ENCODE measurements at regions not wholly inside any gene's neighbourhood (a gene's known extent, or its start where the extent isn't known, plus 50 kb on each side); places are given as distances from the start of the nearest gene placed in this dataset.

DNA sequence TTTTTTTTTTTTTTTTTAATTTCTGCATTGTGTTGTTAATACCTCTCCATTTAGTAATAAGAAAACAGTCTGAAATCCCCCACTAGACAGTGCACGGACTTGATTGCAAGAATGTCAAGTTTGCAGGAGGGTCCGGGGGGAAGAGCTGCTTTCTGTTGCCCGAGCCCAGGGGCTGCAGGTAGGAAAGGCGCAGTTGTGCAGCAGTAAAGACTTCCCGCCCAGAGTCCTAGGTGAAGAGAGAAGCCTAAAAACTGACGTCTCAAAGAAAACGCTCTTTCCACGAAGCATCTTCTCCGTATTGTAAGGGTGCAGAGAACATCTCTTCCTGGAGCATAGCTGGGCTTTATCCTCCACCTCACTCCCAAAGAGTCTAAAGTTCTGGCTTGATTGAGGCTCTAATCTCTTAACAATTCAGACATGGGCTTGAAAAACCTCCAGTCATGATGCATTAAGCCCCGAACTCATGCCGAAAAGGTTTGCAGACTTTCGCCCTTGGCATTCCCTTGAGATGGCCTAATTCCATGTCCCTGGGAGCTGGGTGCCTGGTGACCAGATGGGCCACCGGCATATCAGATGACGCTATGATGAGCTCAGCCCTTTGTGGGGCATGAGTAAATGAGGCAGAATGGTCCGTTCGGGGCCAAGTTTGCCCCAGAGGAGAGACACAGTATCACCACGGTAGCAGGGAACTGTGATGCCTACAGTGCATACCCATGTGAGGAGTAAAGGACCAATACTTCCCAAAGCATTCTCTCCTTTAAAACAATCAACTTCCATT is 436.2 kb upstream of the ZFHX3 start:
- ATAC-seq = no peak
- in situ Hi-C loops (cut with HindIII; ENCODE audit: extremely low pct_ligation_motif_present, low pct_unique_long_range_greater_than_20kb) (no loop called here), intact Hi-C loops (cut with micrococcal nuclease; ENCODE audit: unreplicated experiment) (no loop called here)
- Histone ChIP-seq H4K20me1 (ENCODE audit: insufficient read depth, low read length) (no peaks in the 10 kb centered on the region), H3K9ac (ENCODE audit: insufficient read depth, low read depth, low read length) (no peak overlapping the region), H3K27ac (ENCODE audit: extremely low read length, insufficient read depth, low read length) (no peak overlapping the region), H2AFZ (ENCODE audit: low read length) (no peak overlapping the region), H3K27me3 (ENCODE audit: control insufficient read depth in 1 of 2, insufficient read depth in 2 of 2, low read length in 2 of 2) (peaks cover 0 to 40% of the 10 kb centered on the region in 2 experiments; a peak in 4 of 5 replicates), H3K9me3 (ENCODE audit: low read length) (no peaks in the 10 kb centered on the region), H3K4me3 (replicated peaks in 1 of 3; ENCODE audit: insufficient read depth in 1 of 3, low read depth in 2 of 3, low read length in 3 of 3) (no peak overlapping the region), H3K79me2 (ENCODE audit: insufficient read depth, low read length) (no peaks in the 10 kb centered on the region), H3K4me2 (ENCODE audit: low read depth, low read length) (no peak overlapping the region), H3K36me3 (replicated peaks in 1 of 2; ENCODE audit: control insufficient read depth in 1 of 2, insufficient read depth in 2 of 2, low read length in 2 of 2) (no peaks in the 10 kb centered on the region), H3K4me1 (ENCODE audit: insufficient read depth, low read length) (no peaks in the 10 kb centered on the region)
- TF ChIP-seq ZNF224 (CRISPR knock-in tag; IDR thresholded peaks at IDR 0.05) (no peak), ZNF607 (CRISPR knock-in tag; IDR thresholded peaks at IDR 0.05; ENCODE audit: borderline replicate concordance) (no peak), PCBP2 (optimal IDR thresholded peaks at IDR 0.05; ENCODE audit: low read depth, low read length, poor library complexity, severe bottlenecking) (no peak)
- CTCF ChIA-PET (ENCODE audit: low intra/inter-chr PET ratio, low total read pairs) = no interaction called here
- no TSS peak for BruUV-seq (replicated peaks)
- WGBS (ENCODE audit: low lambda C conversion rate) = 50% methylated on average over 14 of the region's 17 CpGs
- DNase-seq (ENCODE audit: low spot score) = no peak
- POLR2A ChIA-PET = no interaction called here
- FAIRE-seq = no peak

GRCh38 chr16:73483076-73483791 is 435.3 kb upstream of the ZFHX3 start:
- CTCF ChIA-PET (ENCODE audit: low intra/inter-chr PET ratio, low total read pairs) = no interaction called here
- no peak for ATAC-seq
- intact Hi-C loops (cut with micrococcal nuclease; ENCODE audit: unreplicated experiment) = no loop called here
- H3K9ac ChIP-seq (ENCODE audit: insufficient read depth, low read depth, low read length) = no peak overlapping the region
- DNase-seq (ENCODE audit: low spot score) = no peak
- no peak overlapping the region for H3K4me2 ChIP-seq (ENCODE audit: low read depth, low read length)
- BruUV-seq (replicated peaks) = no TSS peak
- no peak overlapping the region for H3K4me3 ChIP-seq (replicated peaks in 1 of 3; ENCODE audit: insufficient read depth in 1 of 3, low read depth in 2 of 3, low read length in 3 of 3)
- H3K9me3 ChIP-seq (ENCODE audit: low read length) = no peaks in the 10 kb centered on the region
- no peaks in the 10 kb centered on the region for H3K79me2 ChIP-seq (ENCODE audit: insufficient read depth, low read length)
- 42% methylated on average over 30 of the region's 30 CpGs for WGBS (ENCODE audit: low lambda C conversion rate)
- H4K20me1 ChIP-seq (ENCODE audit: insufficient read depth, low read length) = no peaks in the 10 kb centered on the region
- in situ Hi-C loops (cut with HindIII; ENCODE audit: extremely low pct_ligation_motif_present, low pct_unique_long_range_greater_than_20kb) = no loop called here
- no peaks in the 10 kb centered on the region for H3K4me1 ChIP-seq (ENCODE audit: insufficient read depth, low read length)
- FAIRE-seq = no peak
- no peak overlapping the region for H3K27ac ChIP-seq (ENCODE audit: extremely low read length, insufficient read depth, low read length)
- no peaks in the 10 kb centered on the region for H3K36me3 ChIP-seq (replicated peaks in 1 of 2; ENCODE audit: control insufficient read depth in 1 of 2, insufficient read depth in 2 of 2, low read length in 2 of 2)
- POLR2A ChIA-PET = no interaction called here
- no peak overlapping the region for H2AFZ ChIP-seq (ENCODE audit: low read length)
- H3K27me3 ChIP-seq (ENCODE audit: control insufficient read depth in 1 of 2, insufficient read depth in 2 of 2, low read length in 2 of 2) = peaks cover 0 to 40% of the 10 kb centered on the region in 2 experiments; a peak in 4 of 5 replicates
- TF ChIP-seq, protein P1, sequence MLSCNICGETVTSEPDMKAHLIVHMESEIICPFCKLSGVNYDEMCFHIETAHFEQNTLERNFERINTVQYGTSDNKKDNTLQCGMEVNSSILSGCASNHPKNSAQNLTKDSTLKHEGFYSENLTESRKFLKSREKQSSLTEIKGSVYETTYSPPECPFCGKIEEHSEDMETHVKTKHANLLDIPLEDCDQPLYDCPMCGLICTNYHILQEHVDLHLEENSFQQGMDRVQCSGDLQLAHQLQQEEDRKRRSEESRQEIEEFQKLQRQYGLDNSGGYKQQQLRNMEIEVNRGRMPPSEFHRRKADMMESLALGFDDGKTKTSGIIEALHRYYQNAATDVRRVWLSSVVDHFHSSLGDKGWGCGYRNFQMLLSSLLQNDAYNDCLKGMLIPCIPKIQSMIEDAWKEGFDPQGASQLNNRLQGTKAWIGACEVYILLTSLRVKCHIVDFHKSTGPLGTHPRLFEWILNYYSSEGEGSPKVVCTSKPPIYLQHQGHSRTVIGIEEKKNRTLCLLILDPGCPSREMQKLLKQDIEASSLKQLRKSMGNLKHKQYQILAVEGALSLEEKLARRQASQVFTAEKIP (CRISPR knock-in tag; IDR thresholded peaks at IDR 0.05; ENCODE audit: borderline replicate concordance) = no peak
- TF ChIP-seq ZSCAN30 (CRISPR knock-in tag; IDR thresholded peaks at IDR 0.05) (no peak), ZC3H4 (CRISPR knock-in tag; IDR thresholded peaks at IDR 0.05; ENCODE audit: borderline replicate concordance) (no peak), GTF3A (CRISPR knock-in tag; conservative IDR thresholded peaks at IDR 0.05) (no peak), ZMYM4 (CRISPR knock-in tag; IDR thresholded peaks at IDR 0.05) (no peak), SIN3B (IDR thresholded peaks at IDR 0.05; ENCODE audit: low read length) (no peak), ZNF644 (CRISPR knock-in tag; IDR thresholded peaks at IDR 0.05; ENCODE audit: low read depth) (no peak), ZFP41 (CRISPR knock-in tag; IDR thresholded peaks at IDR 0.05; ENCODE audit: borderline replicate concordance) (no peak)
- TF ChIP-seq, protein P2, sequence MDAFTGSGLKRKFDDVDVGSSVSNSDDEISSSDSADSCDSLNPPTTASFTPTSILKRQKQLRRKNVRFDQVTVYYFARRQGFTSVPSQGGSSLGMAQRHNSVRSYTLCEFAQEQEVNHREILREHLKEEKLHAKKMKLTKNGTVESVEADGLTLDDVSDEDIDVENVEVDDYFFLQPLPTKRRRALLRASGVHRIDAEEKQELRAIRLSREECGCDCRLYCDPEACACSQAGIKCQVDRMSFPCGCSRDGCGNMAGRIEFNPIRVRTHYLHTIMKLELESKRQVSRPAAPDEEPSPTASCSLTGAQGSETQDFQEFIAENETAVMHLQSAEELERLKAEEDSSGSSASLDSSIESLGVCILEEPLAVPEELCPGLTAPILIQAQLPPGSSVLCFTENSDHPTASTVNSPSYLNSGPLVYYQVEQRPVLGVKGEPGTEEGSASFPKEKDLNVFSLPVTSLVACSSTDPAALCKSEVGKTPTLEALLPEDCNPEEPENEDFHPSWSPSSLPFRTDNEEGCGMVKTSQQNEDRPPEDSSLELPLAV (CRISPR knock-in tag; conservative IDR thresholded peaks at IDR 0.05; ENCODE audit: low read depth) = no peak
- TF ChIP-seq, protein P3, sequence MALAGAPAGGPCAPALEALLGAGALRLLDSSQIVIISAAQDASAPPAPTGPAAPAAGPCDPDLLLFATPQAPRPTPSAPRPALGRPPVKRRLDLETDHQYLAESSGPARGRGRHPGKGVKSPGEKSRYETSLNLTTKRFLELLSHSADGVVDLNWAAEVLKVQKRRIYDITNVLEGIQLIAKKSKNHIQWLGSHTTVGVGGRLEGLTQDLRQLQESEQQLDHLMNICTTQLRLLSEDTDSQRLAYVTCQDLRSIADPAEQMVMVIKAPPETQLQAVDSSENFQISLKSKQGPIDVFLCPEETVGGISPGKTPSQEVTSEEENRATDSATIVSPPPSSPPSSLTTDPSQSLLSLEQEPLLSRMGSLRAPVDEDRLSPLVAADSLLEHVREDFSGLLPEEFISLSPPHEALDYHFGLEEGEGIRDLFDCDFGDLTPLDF (CRISPR knock-in tag; IDR thresholded peaks at IDR 0.05) = no peak

Data from HepG2 (cell line).